HG02870 (cell line): ENCODE measurements at regions not wholly inside any gene's neighbourhood (a gene's known extent, or its start where the extent isn't known, plus 50 kb on each side); places are given as distances from the start of the nearest gene placed in this dataset.
"Not testable (repeated sequence)": the region's sequence is repeated elsewhere in the genome, so short reads cannot be mapped to it uniquely, and the experiment has no call there.

Experiments
- ATAC-seq: cut with Tn5 transposase; IDR thresholded peaks from one replicate; pipeline ENCODE4 v1.9.1; 2021; ENCODE audit warnings: mild to moderate bottlenecking, moderate library complexity; ENCODE audit not compliant: unreplicated experiment

GRCh38 chr4:187613089-187613839, 382.3 kb upstream of the ZFP42 start:
- ATAC-seq: no peak

GRCh38 chr4:187615972-187616371, 379.6 kb upstream of the ZFP42 start:
- no peak for ATAC-seq

DNA sequence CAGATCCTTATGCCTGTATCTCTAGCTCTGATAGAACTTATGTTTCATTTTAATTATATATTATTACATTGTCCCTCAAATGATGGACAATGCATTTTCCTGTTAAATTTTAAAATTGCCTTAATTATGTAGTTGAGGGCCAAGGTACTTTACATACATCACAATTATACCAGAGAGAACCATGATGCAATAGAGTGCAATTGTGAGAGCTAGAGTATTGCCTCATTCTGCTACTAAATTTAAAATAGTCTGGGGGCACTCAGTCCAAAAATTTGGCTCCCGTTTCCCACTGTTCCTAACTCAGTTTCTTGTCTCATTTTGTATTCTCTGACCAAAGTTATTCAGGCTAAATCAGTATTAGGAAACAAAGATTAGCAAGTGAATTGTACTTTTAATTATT, 378.5 kb upstream of the ZFP42 start:
- no peak for ATAC-seq

DNA sequence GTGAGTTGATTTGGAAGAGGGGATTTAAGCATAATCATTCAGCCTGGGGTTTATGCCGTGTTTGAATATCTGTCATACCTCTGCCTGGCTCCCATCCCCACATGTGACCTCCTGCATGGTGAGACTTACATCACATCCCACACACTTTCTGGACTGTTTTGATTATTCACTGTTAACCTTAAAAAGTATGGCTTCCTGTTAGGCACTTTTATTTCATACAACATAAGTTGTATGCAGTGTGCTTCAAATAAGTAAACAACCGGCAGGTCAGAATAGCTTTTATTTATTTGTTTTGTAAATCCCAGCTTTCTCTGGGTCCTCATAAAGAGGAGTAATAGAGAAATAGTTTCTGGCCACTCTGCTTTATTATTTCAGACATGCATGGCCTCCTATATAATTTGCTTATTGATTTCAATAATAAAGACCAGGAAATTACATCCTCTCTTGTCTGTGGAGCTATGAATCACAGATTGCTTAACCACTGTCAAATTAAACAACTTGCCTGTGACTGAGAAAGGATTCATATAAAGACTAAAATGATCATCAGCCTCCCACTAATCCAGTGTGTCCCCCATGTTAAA, 376.8 kb upstream of the ZFP42 start:
- no peak for ATAC-seq

- no peak for ATAC-seq
Observed at GRCh38 chr4:187619319-187619718, 376.3 kb upstream of the ZFP42 start.

GRCh38 chr4:187632260-187632995, 363.1 kb upstream of the ZFP42 start:
- no peak for ATAC-seq

GRCh38 chr4:187633245-187633644, 362.3 kb upstream of the ZFP42 start:
- no peak for ATAC-seq

- no peak for ATAC-seq
Observed at GRCh38 chr4:187656959-187657358, 338.6 kb upstream of the ZFP42 start.

- no peak for ATAC-seq
Observed at GRCh38 chr4:187663076-187663475, 332.5 kb upstream of the ZFP42 start.

DNA sequence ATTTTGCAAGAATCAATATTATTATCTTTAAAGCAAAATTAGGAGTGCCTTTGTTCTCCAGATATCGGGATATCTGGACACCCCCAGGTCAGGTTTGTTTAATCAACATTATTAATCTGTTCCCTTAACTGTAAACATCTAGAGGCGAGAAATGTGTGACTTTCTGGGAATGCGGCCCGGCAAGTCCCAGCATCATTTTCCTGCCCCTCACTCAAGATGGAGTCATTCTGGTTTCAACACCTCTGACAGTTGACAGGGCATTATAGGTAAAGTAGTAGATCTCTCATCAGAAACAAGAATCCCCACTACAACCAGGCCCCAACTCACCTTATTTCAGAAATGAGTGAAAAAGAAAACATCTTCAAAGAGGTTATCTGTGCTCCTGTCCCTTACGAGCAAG, 331.6 kb upstream of the ZFP42 start:
- ATAC-seq: no peak

GRCh38 chr4:187665086-187665485, 330.5 kb upstream of the ZFP42 start:
- ATAC-seq: no peak

DNA sequence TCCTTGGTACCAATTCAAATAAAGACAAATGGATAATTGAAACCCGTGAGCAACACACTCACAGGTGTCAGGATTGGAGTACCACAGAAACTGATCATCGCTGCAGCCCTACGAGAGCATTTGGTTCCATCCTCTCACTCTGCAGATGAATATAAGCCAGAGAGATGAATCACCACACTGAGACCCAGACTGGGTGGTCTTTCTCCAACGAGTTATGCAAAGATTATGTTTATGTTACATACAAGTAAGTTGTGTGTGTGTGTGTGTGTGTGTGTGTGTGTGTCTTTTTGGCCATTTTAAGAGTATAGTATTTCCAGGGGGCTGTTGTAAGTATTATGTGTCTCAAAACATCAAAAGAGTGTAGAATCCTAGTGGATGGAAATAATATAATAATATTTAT, 329.5 kb upstream of the ZFP42 start:
- no peak for ATAC-seq

DNA sequence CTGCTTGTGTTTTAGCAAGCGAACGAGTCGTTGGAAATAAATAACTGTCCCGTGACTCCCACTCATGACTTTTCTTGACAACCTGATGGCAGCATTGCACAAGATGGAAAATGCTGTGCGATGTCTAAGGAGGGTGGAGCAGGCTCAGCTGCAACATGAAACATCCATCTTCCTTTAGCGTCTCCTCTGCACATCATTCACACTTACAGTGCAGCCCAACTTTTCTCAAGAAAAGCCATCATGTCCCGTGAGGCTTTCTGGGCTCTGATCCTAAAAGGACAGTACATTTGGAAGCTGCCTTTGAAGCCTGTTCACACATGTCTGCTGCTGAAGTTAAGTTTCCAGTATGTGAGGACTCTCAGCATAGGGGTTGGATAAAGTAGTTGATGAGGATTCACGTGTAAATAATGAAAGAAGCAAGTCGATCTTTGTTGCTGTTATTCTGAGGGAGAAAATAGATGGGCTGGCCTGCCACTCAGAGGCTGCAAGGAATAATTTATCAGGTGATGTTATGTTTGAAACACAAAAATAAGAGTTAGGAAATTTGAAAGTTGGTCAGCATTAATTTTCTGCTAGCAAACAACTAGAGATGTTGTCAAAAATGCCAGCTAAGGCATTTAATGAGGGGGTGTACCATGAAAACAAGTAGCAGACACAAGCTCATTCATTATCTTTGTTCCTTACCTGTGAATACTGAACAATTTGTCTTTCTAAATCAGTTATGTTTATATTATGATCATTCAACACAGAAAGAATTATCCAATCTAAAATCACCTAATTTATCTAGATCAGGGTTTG, 328.7 kb upstream of the ZFP42 start:
- ATAC-seq: no peak

DNA sequence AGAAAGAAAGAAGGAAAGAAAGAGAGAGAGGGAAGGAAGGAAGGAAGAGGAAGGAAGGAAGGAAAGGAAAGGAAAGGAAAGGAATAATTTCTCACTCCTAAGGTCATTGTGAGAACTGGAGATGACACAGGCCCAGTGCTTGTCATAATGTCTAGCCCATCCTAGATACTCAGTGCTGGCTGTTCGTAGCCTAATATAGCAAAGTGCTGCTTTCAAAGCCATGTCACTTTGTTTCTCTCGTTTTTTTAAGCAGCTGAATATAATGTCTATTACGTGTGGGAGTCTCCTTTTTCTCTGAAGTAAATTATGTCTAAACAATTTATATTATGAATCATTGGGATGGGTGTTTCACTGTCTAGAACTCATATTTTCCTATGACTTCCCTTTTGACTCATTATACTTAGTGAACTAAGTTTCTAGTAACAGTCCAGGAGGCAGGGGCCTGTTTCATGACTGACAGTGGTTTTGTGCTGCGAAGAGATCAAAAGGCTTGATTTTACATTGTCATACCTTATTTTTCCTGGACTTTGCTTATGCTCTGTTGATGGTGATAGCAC, 327.0 kb upstream of the ZFP42 start:
- no peak for ATAC-seq

DNA sequence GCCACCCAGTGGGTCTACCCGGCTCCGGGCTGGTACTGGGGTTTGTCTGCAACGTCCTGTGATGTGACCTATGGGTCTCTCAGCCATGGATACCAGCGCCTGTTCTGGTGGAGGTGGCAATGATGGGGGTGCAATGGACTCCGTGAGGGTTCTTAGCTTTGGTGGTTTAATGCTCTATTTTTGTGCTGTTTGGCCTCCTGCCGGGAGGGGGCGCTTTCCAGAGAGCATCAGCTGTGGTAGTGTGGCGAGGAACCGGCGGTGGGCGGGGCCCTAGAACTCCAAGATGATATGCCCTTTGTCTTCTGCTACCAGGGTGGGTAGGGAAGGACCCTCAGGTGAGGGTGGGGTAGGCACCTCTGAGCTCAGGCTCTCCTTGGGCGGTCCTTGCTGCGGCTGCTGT, 324.1 kb upstream of the ZFP42 start:
- ATAC-seq: not testable (repeated sequence)

GRCh38 chr4:187671958-187672357, 323.6 kb upstream of the ZFP42 start:
- not testable (repeated sequence) for ATAC-seq

GRCh38 chr4:187672526-187672925, 323.0 kb upstream of the ZFP42 start:
- ATAC-seq: not testable (repeated sequence)

DNA sequence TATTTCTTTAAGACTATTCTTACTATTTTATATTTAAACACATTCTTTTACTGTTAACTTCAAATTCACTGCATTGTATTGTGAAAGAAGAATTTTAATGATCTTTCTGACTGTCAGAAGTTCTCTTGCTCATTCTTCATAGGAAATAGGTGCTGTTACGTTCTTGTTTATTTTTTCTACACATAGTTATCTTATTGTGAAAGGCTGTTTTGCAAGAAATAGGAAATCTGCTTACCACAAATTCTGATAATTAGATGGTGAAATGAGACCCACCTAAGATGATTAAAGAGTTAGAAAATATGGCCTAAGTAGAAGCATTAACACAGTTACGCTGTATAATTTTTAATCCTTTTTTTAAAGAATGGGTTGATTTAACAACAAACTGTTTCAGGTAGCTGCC, 316.1 kb upstream of the ZFP42 start:
- no peak for ATAC-seq

DNA sequence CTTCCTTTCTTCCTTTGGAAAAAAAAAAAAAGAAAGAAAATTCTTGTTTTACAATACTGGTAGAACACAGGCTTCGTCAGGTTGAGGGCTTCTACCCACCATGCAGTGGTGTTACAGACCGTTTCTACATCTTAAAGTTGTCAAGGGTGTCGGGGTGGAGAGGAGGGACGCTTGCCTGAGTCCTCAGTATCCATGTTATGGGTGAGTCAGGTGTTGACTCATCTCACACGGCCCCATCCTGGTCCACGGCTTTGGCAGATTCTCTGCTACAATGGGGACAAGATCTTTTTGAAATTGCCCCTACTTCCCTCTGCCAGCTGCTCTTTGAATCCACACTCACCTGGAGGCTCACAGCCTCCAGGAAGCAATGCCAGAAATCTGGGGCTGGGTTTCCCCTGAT, 310.3 kb upstream of the ZFP42 start:
- no peak for ATAC-seq

DNA sequence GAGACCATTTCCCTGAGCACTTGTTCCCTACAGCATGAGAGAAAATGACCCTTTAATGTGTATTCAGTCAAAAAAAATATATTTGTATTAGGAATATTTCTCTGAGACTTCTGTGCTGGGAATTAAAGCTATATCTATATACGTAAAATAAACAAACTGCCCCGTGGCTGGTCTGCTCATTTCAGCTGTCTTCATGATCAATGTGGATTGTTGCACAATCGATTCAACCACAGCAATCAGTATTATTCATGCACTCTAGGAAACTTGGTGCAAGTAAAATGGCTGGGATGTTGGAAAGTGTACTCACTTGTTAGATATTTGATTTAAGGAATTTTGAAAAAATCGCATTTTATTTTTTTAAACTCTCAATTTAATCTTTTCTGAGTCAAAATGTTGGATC, 307.9 kb upstream of the ZFP42 start:
- ATAC-seq: no peak

GRCh38 chr4:187692626-187693025, 302.9 kb upstream of the ZFP42 start:
- no peak for ATAC-seq
